Thyroid gland (tissue), 4 donors: ENCODE measurements at regions not wholly inside any gene's neighbourhood (a gene's known extent, or its start where the extent isn't known, plus 50 kb on each side); places are given as distances from the start of the nearest gene placed in this dataset.

Source experiments
- POLR2A ChIP-seq, 2 donors: fragments of 450-650 bp; IDR thresholded peaks; one replicate each; pipeline ENCODE4 v1.6.1; 2017; ENCODE audit warnings: antibody characterized with exemption in 2 of 2, mild to moderate bottlenecking in 2 of 2, moderate library complexity in 1 of 2
- TF ChIP-seq, protein P1 (sequence below), 6 experiments: fragments of 200-600 bp in 3 of 6; fragments of 450-650 bp in 3 of 6; sonication (generic) in 3 of 6; IDR thresholded peaks; one replicate each; pipeline ENCODE4 v1.5.1; 2016 to 2019; ENCODE audit warnings: antibody characterized with exemption in 6 of 6, mild to moderate bottlenecking in 2 of 6, inconsistent platforms in 1 of 6, moderate library complexity in 1 of 6

DNA sequence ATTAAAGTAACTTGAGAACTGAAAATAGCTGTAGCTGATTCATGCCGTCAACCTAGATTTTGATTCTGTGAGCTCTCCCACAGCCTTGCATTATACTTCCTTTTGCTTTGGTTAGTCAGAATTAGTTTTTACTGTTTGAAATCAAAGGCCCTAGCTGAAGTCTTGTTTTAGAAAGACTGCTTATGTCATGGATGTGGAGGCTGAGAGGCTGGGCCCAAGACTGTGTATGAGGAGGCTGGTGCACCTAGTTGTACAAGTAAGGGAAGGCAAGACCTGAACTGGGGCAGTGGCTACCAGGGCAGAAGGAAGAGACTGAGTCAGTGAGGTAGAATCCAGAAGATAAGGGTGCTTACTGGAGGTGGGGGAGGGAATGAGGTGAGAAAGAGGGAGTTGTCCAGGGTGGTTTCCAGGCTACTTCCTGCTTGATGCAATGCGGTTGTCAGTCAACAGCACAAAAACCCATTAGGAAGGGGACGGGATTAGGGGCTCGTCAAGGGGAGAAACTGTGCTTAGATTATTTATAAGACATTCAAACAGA, 76.2 kb upstream of the PAGE3 start:
- TF ChIP-seq, protein P1, sequence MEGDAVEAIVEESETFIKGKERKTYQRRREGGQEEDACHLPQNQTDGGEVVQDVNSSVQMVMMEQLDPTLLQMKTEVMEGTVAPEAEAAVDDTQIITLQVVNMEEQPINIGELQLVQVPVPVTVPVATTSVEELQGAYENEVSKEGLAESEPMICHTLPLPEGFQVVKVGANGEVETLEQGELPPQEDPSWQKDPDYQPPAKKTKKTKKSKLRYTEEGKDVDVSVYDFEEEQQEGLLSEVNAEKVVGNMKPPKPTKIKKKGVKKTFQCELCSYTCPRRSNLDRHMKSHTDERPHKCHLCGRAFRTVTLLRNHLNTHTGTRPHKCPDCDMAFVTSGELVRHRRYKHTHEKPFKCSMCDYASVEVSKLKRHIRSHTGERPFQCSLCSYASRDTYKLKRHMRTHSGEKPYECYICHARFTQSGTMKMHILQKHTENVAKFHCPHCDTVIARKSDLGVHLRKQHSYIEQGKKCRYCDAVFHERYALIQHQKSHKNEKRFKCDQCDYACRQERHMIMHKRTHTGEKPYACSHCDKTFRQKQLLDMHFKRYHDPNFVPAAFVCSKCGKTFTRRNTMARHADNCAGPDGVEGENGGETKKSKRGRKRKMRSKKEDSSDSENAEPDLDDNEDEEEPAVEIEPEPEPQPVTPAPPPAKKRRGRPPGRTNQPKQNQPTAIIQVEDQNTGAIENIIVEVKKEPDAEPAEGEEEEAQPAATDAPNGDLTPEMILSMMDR (IDR thresholded peaks at IDR 0.05) = no peak
- TF ChIP-seq POLR2A (IDR thresholded peaks at IDR 0.05) = no peak
